PC-3 (cell line): ENCODE measurements at regions not wholly inside any gene's neighbourhood (a gene's known extent, or its start where the extent isn't known, plus 50 kb on each side); places are given as distances from the start of the nearest gene placed in this dataset.

Experiments used
- CTCF ChIP-seq: fragments of 300-600 bp; sonication (generic); conservative IDR thresholded peaks from 2 replicates; pipeline ENCODE4 v1.5.1; 2017; ENCODE audit warnings: antibody characterized with exemption, low read depth, mild to moderate bottlenecking, low read length
- EZH2 ChIP-seq: fragments of 300-600 bp; sonication (generic); IDR thresholded peaks from one replicate; pipeline ENCODE4 v1.6.1; 2017; ENCODE audit warnings: antibody characterized with exemption, mild to moderate bottlenecking, low read length; ENCODE audit not compliant: unreplicated experiment
- EZH2phosphoT487 ChIP-seq: fragments of 300-600 bp; sonication (generic); IDR thresholded peaks from 2 replicates; pipeline ENCODE4 v1.6.1; 2018; ENCODE audit warnings: mild to moderate bottlenecking, antibody characterized with exemption, low read length, borderline replicate concordance

GRCh38 chr3:140827894-140828293 is 113.7 kb upstream of the SLC25A36 start:
- TF ChIP-seq CTCF, result no peak
- TF ChIP-seq EZH2, result no peak
- no peak for TF ChIP-seq EZH2phosphoT487
